Stimulated activated naive B cell treated with anti-CD40 and anti-IgM and Interleukin-4, amounts not matched to agents 10 μg/mL and 1 μg/mL and 100 μg/mL, for 72 hours (primary cell): ENCODE measurements at regions not wholly inside any gene's neighbourhood (a gene's known extent, or its start where the extent isn't known, plus 50 kb on each side); places are given as distances from the start of the nearest gene placed in this dataset.
"Not testable (repeated sequence)": the region's sequence is repeated elsewhere in the genome, so short reads cannot be mapped to it uniquely, and the experiment has no call there.

Experiments used
- ATAC-seq, 2 donors: fragments of 150-1000 bp; cut with Tn5 transposase; replicated peaks; 2 replicates each; pipeline ENCODE4 v1.10.0; 2021; ENCODE audit warnings: moderate library complexity in 1 of 2
- DNase-seq: peaks from one replicate; pipeline ENCODE4 v3.0.0; 2021
- H3K27ac Mint-ChIP-seq: one replicate; pipeline ENCODE4 v1.8.0; 2022; ENCODE audit warnings: mild to moderate bottlenecking, mixed read lengths
- H3K27me3 Mint-ChIP-seq, 2 donors: one replicate each; pipeline ENCODE4 v1.8.0; 2022; ENCODE audit warnings: mixed read lengths in 2 of 2
- H3K36me3 Mint-ChIP-seq, 2 donors: one replicate each; pipeline ENCODE4 v1.8.0; 2022; ENCODE audit warnings: mixed read lengths in 2 of 2, mild to moderate bottlenecking in 1 of 2
- H3K4me1 Mint-ChIP-seq, 2 donors: one replicate each; pipeline ENCODE4 v1.8.0; 2022; ENCODE audit warnings: mixed read lengths in 2 of 2, mild to moderate bottlenecking in 1 of 2
- H3K4me3 Mint-ChIP-seq, 2 donors: one replicate each; pipeline ENCODE4 v1.8.0; 2022; ENCODE audit warnings: mild to moderate bottlenecking in 2 of 2, mixed read lengths in 2 of 2, moderate library complexity in 1 of 2
- H3K9me3 Mint-ChIP-seq, 2 donors: one replicate each; pipeline ENCODE4 v1.8.0; 2022; ENCODE audit warnings: mixed read lengths in 2 of 2, mild to moderate bottlenecking in 1 of 2

DNA sequence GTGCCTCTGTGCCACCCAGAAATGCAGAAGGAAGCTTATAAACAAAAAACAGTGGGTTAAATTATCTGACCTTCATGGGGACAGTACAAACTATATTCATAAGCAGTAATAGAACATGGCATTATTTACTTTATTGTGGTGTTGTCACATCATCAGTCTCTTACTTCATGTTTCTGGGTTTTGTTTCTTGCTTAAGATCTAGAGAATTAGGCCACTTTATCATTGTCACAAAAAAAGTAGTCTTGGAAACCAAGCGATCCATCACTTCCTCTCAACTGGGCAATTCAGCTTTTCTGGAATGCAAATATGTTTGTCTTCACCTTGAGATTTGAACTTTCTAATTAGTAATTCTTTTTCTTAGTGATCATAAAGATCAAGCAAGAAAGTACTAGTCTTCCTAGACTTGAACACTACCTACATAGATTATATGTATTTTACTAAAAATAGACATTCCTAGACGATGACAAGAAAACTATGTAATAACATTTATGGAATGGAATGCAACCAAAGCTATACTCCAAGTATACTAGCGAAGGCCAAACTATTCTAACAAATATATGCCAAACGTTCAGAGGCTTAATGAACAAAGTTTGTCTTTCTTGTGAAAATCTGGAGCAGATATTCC is 363.4 kb downstream of the DAD1 start:
- ATAC-seq (no peak), DNase-seq (no peak)
- Mint-ChIP-seq H3K4me1 (peaks cover 26 to 43% of the 10 kb centered on the region in 2 donors), H3K27ac (no peak overlapping the region), H3K4me3 (no peak overlapping the region), H3K27me3 (peaks cover 11 to 13% of the 10 kb centered on the region in 2 donors), H3K36me3 (no peaks in the 10 kb centered on the region), H3K9me3 (no peaks in the 10 kb centered on the region)

DNA sequence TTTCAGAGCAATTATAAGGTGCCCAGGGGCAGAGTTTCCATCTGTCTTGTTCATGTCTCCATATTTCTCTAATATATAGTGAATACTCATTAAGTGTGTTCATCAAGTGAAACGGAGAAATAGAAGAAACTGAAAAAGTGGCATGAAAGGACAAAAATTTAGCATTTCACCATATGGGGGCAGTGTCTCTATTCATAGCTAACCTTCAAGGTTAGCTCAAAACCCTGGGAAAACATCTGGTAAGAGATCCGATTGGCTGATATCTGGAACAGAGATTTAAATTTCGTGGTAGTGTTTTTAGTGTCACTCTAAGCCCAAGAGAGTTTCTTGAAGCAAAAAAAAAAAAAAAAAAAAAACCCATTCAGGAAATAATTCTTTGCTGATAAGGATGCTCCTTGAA is 367.5 kb downstream of the DAD1 start:
- Mint-ChIP-seq H3K9me3 (no peaks in the 10 kb centered on the region), H3K4me3 (no peak overlapping the region), H3K4me1 (peaks cover 11 to 14% of the 10 kb centered on the region in 2 donors), H3K27ac (no peak overlapping the region), H3K27me3 (peaks cover 12 to 16% of the 10 kb centered on the region in 2 donors), H3K36me3 (no peaks in the 10 kb centered on the region)
- DNase-seq = no peak
- ATAC-seq = peak; percentile 62 to 71

DNA sequence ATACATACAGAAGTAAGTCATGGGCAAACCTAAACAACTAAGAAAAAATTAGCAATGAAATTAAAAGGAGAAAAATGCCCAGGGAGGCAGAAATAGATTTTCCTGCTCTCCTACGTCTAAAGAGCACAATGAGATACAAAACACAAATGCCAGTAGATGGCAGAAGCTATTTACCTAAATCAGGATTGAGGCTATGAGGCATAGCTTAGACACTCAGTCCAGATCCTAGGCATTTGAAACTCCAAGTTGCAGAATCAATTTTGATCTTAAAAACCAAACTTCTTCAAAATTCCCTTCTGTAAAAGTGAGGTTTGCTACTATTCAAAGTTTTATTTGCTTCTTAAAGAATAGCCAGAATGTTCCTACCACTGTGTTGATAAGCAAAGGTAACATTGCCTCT is 368.6 kb downstream of the DAD1 start:
- H3K9me3 Mint-ChIP-seq = no peaks in the 10 kb centered on the region
- no peak for DNase-seq
- no peak overlapping the region for H3K27ac Mint-ChIP-seq
- no peak overlapping the region for H3K4me3 Mint-ChIP-seq
- no peaks in the 10 kb centered on the region for H3K36me3 Mint-ChIP-seq
- ATAC-seq = no peak
- H3K27me3 Mint-ChIP-seq = peaks cover 20 to 24% of the 10 kb centered on the region in 2 donors
- peaks cover 9% of the 10 kb centered on the region in 2 donors for H3K4me1 Mint-ChIP-seq

DNA sequence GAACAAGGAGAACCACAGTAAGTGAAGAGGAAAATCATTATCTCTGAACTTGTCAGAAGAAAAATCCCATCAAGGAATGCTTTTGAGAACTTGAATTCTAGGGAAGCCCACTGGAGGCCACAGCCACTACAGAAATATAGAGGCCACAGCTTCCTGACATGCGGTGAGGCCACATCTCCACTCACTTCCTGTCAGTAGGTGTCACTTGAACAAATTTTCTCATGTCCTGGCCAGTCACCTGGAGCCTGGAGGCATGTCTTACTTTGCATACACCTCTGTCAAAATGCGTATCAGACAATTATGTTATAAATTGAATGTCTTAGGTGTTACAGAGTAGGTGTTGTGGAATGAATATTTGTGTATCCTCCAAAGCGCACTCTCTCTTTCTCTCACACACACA is 370.3 kb downstream of the DAD1 start:
- Mint-ChIP-seq H3K36me3 (no peaks in the 10 kb centered on the region), H3K4me1 (peaks cover 9% of the 10 kb centered on the region in 2 donors), H3K27ac (no peak overlapping the region), H3K4me3 (no peak overlapping the region), H3K9me3 (no peaks in the 10 kb centered on the region), H3K27me3 (peaks cover 27 to 28% of the 10 kb centered on the region in 2 donors)
- ATAC-seq (peak in 1 of 2 donors; percentile 38), DNase-seq (no peak)

DNA sequence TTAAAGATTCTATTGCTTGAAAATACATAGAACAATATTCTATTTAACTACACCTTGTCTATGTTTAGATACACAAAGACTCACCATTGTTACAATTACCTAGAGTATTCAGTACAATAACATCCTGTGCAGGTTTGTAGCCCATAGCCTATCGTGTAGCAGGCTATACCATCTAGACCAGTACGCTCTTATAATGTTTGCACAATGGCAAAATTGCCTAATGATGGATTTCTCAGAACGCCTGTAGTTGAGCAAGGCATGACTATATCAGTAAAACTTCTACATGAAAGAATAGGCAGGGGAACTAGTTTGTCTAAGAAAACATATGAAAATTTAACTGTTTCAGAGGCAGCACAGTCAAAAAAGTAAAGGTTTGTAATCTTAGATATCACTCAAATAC is 375.9 kb downstream of the DAD1 start:
- DNase-seq (no peak), ATAC-seq (no peak)
- Mint-ChIP-seq H3K27me3 (peaks cover 24 to 32% of the 10 kb centered on the region in 2 donors), H3K36me3 (no peaks in the 10 kb centered on the region), H3K9me3 (no peaks in the 10 kb centered on the region), H3K4me1 (no peaks in the 10 kb centered on the region), H3K27ac (no peak overlapping the region), H3K4me3 (no peak overlapping the region)

DNA sequence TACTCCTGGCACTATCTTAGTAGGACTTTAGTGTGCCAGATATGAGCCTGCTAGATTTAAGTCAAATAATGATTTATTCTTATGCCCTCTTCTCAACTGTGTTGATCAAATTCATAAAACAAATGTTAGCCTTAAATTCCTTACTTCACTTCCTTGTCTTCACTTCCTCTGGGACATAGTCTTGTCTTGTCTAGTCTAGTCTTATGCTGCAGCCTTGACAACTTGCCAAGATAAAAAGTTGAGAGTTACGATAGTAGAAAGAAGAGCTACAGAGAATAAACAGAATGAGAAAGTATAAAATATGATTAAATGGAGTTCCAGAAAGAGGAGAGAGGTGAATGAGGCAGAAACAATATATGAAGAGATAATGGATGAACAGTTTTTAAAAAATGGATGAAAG is 378.1 kb downstream of the DAD1 start:
- no peak overlapping the region for H3K27ac Mint-ChIP-seq
- H3K36me3 Mint-ChIP-seq = no peaks in the 10 kb centered on the region
- H3K4me1 Mint-ChIP-seq = no peaks in the 10 kb centered on the region
- H3K4me3 Mint-ChIP-seq = no peak overlapping the region
- ATAC-seq = no peak
- H3K9me3 Mint-ChIP-seq = no peaks in the 10 kb centered on the region
- peaks cover 24 to 25% of the 10 kb centered on the region in 2 donors for H3K27me3 Mint-ChIP-seq
- no peak for DNase-seq

DNA sequence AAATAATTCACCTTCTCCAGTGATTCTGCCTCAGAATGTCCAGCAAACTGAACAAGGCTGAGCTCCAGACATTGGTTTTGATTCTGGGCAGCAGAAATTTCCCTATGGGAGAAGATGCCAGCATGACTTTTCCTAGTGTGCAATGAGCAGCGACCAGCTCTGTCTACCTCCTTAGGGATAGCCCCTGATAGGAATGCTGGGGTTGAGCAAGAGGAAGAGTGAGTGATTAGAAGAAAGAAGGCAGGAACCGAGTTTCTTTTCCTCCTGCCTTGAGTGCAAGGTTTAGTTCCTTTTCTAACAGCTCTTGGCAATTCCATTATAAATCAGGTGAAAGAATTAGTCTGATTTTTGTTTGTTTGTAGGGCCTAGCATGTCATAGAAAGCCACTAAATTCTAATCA is 379.0 kb downstream of the DAD1 start:
- no peak overlapping the region for H3K4me3 Mint-ChIP-seq
- DNase-seq (no peak), ATAC-seq (no peak)
- peaks cover 22 to 23% of the 10 kb centered on the region in 2 donors for H3K27me3 Mint-ChIP-seq
- no peaks in the 10 kb centered on the region for H3K9me3 Mint-ChIP-seq
- no peak overlapping the region for H3K27ac Mint-ChIP-seq
- H3K36me3 Mint-ChIP-seq = no peaks in the 10 kb centered on the region
- no peaks in the 10 kb centered on the region for H3K4me1 Mint-ChIP-seq

DNA sequence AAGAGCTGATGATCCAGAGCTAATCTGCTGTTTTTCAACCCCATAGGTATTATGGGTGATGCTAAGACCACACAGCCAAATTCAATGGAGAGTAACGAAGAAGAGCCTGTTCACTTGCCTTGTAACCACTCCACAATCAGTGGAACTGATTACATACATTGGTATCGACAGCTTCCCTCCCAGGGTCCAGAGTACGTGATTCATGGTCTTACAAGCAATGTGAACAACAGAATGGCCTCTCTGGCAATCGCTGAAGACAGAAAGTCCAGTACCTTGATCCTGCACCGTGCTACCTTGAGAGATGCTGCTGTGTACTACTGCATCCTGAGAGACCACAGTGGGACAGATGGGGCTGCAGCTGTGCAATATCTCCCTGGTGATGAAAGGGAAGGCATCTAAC is 386.0 kb downstream of the DAD1 start:
- H3K27me3 Mint-ChIP-seq = peaks cover 31 to 33% of the 10 kb centered on the region in 2 donors
- H3K27ac Mint-ChIP-seq = no peak overlapping the region
- peaks cover 0 to 7% of the 10 kb centered on the region in 2 donors for H3K4me1 Mint-ChIP-seq
- H3K9me3 Mint-ChIP-seq = peaks cover 0 to 5% of the 10 kb centered on the region in 2 donors
- H3K4me3 Mint-ChIP-seq = no peak overlapping the region
- ATAC-seq = no peak
- DNase-seq = no peak
- H3K36me3 Mint-ChIP-seq = no peaks in the 10 kb centered on the region

DNA sequence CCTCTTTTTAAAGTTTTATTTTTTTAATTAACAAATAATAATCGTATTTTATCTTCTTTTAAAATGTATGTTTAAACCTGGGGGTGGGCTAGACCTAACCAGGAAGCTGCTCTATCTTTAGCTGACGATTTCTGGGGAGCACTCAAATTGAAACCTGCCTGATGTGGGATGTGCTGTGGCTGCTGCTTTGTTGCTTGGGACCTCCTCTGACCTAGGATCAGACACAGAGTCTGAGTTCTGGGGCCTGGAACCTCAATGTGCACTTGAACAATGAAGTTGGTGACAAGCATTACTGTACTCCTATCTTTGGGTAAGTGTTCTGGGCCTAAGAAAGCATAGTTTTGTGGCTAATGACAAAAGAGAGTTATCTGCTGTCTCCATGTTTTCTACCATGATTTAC is 386.7 kb downstream of the DAD1 start:
- Mint-ChIP-seq H3K27me3 (peaks cover 32 to 39% of the 10 kb centered on the region in 2 donors), H3K9me3 (peaks cover 0 to 10% of the 10 kb centered on the region in 2 donors), H3K4me1 (peaks cover 0 to 7% of the 10 kb centered on the region in 2 donors), H3K27ac (no peak overlapping the region), H3K4me3 (no peak overlapping the region), H3K36me3 (no peaks in the 10 kb centered on the region)
- DNase-seq (no peak), ATAC-seq (no peak)

DNA sequence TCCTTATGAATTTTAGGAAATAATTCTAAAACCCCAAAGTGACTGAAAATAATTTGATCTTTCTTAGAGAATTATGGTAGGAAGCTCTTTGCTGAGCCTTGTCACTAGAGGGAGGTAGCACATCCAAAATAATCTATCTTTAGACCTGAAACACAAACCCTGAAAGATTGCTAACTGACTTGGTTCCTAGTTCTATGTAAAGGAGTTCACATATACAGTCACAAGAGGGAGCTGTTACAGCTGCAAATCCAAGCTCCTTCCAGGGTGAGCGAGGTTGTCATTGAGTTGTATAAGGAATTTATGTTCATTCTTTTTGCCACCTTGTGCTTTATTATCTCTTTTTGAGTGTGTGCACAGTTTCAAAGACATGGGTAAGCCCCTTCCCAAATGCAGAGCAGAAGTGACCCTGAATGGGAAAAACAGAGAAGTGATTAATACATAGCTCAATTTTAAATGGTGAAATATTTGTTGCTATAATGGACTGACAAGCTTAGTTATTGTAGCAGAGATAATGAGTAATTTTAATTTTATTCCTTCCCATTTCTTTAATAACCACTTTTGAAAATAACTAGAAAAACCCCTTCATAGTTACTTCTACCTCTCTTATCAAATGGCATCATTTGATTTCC is 387.9 kb downstream of the DAD1 start:
- no peak overlapping the region for H3K27ac Mint-ChIP-seq
- no peak for DNase-seq
- H3K27me3 Mint-ChIP-seq = peaks cover 32 to 40% of the 10 kb centered on the region in 2 donors
- H3K4me3 Mint-ChIP-seq = no peak overlapping the region
- H3K9me3 Mint-ChIP-seq = peaks cover 0 to 10% of the 10 kb centered on the region in 2 donors
- ATAC-seq = peak; percentile 84 to 89
- peaks cover 0 to 7% of the 10 kb centered on the region in 2 donors for H3K4me1 Mint-ChIP-seq
- H3K36me3 Mint-ChIP-seq = no peaks in the 10 kb centered on the region

DNA sequence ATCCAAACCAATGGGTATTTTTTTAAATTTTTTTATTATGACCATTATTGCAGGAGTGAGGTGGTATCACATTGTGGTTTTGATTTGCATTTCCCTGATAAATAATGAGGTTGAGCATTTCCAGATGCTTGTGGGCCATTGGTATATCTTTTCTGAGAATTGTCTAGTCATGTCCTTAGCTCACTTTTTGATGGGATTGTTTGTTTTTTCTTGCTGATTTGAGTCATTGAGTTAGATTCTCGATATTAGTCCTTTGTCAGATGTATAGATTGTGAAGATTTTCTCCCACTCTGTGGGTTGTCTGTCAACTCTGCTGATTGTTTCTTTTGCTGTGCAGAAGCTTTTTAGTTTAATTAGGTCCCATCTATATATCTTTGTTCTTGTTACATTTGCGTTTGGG is 388.9 kb downstream of the DAD1 start:
- Mint-ChIP-seq H3K27me3 (peaks cover 32 to 40% of the 10 kb centered on the region in 2 donors), H3K9me3 (peaks cover 0 to 10% of the 10 kb centered on the region in 2 donors)
- not testable (repeated sequence) for H3K4me3 Mint-ChIP-seq, H3K4me1 Mint-ChIP-seq, H3K36me3 Mint-ChIP-seq, H3K27ac Mint-ChIP-seq, ATAC-seq, DNase-seq

DNA sequence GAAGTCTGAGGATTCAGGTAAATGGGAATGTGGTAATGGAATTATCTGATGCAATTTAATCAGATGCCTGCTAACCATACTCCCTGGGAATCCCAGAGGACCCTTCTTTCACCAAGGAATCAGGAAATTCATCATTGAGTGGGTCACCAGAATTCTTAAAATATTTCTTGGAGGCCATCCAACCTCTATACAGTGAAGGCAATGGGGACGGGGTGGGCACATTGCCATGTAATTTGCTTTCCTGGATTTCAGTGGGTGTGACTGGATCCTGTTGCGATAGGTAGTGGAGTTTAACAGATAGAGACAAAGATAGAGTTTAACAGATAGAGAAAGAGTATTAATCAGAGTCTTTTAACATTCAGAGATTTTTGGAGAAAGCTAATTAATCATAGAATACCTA is 394.4 kb downstream of the DAD1 start:
- ATAC-seq = no peak
- Mint-ChIP-seq H3K4me1 (no peaks in the 10 kb centered on the region), H3K36me3 (no peaks in the 10 kb centered on the region), H3K27me3 (peaks cover 19 to 38% of the 10 kb centered on the region in 2 donors), H3K9me3 (peaks cover 0 to 10% of the 10 kb centered on the region in 2 donors), H3K27ac (no peak overlapping the region), H3K4me3 (no peak overlapping the region)
- DNase-seq = no peak

DNA sequence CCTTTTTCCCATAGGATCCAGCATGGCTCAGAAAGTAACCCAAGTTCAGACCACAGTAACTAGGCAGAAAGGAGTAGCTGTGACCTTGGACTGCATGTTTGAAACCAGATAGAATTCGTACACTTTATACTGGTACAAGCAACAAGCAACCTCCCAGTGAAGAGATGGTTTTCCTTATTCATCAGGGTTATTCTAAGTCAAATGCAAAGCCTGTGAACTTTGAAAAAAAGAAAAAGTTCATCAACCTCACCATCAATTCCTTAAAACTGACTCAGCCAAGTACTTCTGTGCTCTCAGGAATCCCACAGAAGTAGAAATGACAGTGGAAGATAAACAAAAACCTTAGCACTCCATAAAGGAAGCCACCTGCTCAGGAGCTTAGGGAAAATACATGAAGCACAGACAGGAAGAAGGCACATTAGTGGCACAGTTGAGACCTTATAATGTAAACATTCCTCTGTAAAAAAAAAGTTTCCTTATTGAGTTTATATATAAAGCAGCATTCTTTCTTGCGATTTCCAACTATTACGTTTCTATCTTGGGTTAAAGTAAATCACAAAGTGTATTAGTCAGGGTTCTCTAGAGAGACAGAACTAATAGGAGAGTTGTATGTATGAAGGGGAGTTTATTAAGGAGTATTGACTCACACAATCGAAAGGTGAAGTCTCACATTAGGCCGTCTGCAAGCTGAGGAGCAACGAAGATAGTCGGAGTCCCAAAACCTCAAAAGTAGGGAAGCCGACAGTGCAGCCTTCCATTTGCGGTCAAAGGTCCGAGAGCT is 398.4 kb downstream of the DAD1 start:
- Mint-ChIP-seq H3K4me3 (no peak overlapping the region), H3K4me1 (no peaks in the 10 kb centered on the region), H3K27me3 (peaks cover 7 to 19% of the 10 kb centered on the region in 2 donors), H3K36me3 (no peaks in the 10 kb centered on the region), H3K9me3 (no peaks in the 10 kb centered on the region), H3K27ac (no peak overlapping the region)
- DNase-seq (no peak), ATAC-seq (no peak)

DNA sequence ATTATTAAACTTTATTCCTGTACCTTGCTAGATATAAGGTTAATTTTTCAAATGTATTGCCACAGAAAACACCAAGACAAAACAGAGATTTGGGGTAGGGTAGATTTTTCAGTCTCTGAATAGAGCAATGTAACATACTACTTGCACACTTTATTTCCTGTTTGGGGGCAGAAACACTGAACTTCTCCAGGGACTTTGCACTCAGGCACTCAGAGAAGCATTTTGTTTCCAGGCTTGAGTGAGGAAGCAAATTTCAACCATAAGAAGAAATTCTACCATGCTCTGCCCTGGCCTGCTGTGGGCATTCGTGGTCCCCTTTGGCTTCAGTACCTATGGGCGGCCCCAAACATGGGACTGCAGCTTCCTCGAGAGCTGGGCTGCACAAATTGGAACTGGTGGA is 399.1 kb downstream of the DAD1 start:
- Mint-ChIP-seq H3K4me3 (no peak overlapping the region), H3K27ac (no peak overlapping the region), H3K27me3 (peaks cover 12 to 22% of the 10 kb centered on the region in 2 donors), H3K36me3 (no peaks in the 10 kb centered on the region), H3K4me1 (no peaks in the 10 kb centered on the region), H3K9me3 (no peaks in the 10 kb centered on the region)
- ATAC-seq (no peak), DNase-seq (no peak)

DNA sequence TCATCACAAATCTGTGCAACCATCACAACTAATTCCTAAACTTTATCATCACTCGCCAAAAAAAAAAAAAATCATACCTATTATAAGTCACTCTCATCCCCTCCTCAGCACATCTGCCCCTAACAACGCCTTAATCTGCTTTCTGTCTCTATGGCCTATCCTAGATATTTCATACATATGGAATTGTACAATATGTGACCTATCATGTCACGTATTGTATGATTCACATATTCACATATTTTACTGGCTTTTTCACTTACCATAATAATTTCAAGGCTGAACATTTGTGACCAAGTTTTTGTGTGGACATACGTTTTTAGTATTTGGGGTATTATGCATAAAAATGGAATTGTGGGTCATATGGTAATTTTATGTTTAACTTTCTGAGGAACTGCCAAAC is 400.7 kb downstream of the DAD1 start:
- ATAC-seq (no peak), DNase-seq (no peak)
- no peaks in the 10 kb centered on the region for H3K9me3 Mint-ChIP-seq
- peaks cover 16 to 31% of the 10 kb centered on the region in 2 donors for H3K27me3 Mint-ChIP-seq
- no peak overlapping the region for H3K4me3 Mint-ChIP-seq
- no peaks in the 10 kb centered on the region for H3K36me3 Mint-ChIP-seq
- H3K27ac Mint-ChIP-seq = no peak overlapping the region
- no peaks in the 10 kb centered on the region for H3K4me1 Mint-ChIP-seq
